ENCODE measurements at regions not wholly inside any gene's neighbourhood (a gene's known extent, or its start where the extent isn't known, plus 50 kb on each side); places are given as distances from the start of the nearest gene placed in this dataset.

GRCh38 chr3:193827871-193828270 is 234.9 kb downstream of the OPA1 start:
- ATAC-seq (ENCODE audit: low FRiP score) (no peak), DNase-seq (ENCODE audit: low spot score) (no peak)
- TF ChIP-seq, protein P1, sequence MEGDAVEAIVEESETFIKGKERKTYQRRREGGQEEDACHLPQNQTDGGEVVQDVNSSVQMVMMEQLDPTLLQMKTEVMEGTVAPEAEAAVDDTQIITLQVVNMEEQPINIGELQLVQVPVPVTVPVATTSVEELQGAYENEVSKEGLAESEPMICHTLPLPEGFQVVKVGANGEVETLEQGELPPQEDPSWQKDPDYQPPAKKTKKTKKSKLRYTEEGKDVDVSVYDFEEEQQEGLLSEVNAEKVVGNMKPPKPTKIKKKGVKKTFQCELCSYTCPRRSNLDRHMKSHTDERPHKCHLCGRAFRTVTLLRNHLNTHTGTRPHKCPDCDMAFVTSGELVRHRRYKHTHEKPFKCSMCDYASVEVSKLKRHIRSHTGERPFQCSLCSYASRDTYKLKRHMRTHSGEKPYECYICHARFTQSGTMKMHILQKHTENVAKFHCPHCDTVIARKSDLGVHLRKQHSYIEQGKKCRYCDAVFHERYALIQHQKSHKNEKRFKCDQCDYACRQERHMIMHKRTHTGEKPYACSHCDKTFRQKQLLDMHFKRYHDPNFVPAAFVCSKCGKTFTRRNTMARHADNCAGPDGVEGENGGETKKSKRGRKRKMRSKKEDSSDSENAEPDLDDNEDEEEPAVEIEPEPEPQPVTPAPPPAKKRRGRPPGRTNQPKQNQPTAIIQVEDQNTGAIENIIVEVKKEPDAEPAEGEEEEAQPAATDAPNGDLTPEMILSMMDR (IDR thresholded peaks at IDR 0.05), result no peak

- ATAC-seq (ENCODE audit: low FRiP score) (no peak), DNase-seq (ENCODE audit: low spot score) (no peak)
- TF ChIP-seq, protein P1 (IDR thresholded peaks at IDR 0.05), result no peak
Measured at GRCh38 chr3:193828477-193828876, 235.5 kb downstream of the OPA1 start.

GRCh38 chr3:193829781-193830180 is 236.8 kb downstream of the OPA1 start:
- TF ChIP-seq, protein P1 (IDR thresholded peaks at IDR 0.05), result no peak
- no peak for DNase-seq (ENCODE audit: low spot score)
- ATAC-seq (ENCODE audit: low FRiP score), result no peak

DNA sequence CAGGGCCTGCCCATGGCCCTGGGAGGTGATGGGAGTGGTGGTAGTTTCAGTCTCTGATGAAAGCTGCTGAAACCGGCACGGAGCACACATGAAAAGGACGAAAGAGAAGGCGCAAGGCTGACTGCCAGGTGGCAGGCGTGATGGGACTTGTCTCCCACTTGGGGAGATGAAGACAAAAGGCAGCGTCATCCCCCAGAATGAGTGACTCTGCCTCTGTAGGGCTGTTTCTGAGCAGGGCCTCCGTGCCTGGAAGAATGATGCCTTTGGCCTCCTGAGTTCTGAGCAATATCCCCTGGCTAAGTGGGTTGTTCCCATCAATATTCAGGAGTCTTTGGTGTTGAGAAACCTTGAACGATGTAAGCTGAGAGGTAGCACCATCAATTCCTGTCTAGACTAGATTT is 237.8 kb downstream of the OPA1 start:
- TF ChIP-seq, protein P1 (IDR thresholded peaks at IDR 0.05), result no peak
- ATAC-seq (ENCODE audit: low FRiP score), result no peak
- DNase-seq (ENCODE audit: low spot score), result no peak

DNA sequence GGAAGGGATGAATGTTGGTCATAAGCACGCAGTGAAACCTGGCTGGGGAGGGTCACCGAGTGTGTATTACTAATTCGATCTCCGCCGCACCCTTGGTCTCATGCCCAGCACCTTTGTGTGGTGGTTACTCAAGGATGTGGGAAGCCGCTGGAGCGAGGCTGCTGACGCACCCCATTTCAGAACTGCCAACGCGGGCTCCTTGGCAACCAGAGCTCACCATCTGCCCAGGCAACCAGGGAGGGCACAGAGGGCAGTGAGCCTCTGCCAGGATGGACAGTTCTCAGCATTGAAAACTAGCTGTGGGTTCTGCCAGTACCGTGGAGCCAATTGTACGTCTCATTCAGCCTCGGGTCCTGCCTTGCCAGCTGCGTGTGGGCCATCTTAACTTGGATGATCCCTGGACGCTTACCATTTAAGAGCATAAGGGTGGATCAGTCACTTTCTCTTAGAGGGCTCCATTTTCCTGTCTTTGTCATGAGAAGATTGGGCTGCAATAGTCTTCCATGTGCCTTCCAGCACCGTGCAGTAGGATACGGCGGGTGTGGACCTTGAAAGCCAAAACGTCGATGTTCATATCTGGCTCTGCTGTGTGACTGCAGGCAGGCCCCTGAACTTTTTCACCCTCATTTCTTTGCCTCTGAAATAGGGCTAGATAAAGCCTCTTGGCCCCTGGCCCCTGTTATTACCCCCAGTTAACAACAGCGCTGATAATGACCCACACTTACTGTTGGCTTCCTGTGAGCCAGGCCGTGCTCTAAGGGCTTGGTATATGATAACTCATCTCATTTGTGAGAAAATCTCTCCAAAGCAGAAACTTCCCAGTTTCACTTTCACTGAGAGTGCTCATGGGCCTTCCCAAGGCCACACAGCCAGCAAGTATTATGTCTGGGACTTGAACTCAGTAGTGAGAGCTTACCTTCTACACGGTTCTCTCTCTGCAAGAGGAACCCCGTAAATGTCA is 238.8 kb downstream of the OPA1 start:
- ATAC-seq (ENCODE audit: low FRiP score), result no peak
- TF ChIP-seq, protein P1 (IDR thresholded peaks at IDR 0.05), result no peak
- no peak for DNase-seq (ENCODE audit: low spot score)

DNA sequence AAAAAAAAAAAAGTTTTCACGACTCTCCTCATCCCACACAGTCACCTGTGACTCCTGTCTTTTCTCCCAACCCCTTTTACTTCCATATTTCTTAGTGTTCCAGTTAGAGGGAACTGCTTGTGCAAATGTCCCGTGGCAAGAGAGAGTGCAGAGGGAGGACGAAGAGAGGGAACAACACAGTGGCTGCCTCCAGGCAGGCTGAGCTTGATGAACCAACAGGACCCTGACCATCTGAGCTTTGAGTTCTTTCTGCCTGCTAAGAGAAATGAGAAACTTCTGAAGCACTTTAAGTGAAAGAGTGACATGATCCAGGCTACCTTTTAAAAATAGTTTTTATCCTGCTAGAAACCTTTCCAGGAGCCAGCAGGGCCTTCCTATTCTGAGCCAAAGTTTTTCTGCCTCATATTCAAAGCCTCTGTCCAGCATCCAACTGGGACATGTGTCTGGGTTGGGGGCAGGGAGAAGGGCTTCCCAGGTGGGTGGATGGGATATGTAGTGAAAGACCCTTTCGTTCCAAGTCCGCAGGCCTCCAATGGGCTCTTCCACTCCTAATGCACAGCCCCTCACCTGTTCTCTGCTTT is 239.9 kb downstream of the OPA1 start:
- DNase-seq (ENCODE audit: low spot score), result no peak
- no peak for ATAC-seq (ENCODE audit: low FRiP score)
- TF ChIP-seq, protein P1 (IDR thresholded peaks at IDR 0.05), result no peak
